ENCODE measurements at regions not wholly inside any gene's neighbourhood (a gene's known extent, or its start where the extent isn't known, plus 50 kb on each side); places are given as distances from the start of the nearest gene placed in this dataset.

GRCh38 chr21:16536643-16537434 lies 807.1 kb downstream of the USP25 start:
- Histone ChIP-seq H3K4me3 (ENCODE audit: low read depth, low read length) (no peak overlapping the region), H3K4me1 (ENCODE audit: control insufficient read depth, insufficient read depth, low read length) (0 out of 2 replicates have a peak, but pooled peaks cover 2% of the 10 kb centered on the region), H3K36me3 (ENCODE audit: control insufficient read depth, insufficient read depth, low read length) (no peaks in the 10 kb centered on the region), H3K27ac (ENCODE audit: low read depth, low read length) (no peak overlapping the region), H3K9me3 (ENCODE audit: control insufficient read depth, insufficient read depth, low read depth, low read length) (no peaks in the 10 kb centered on the region; the same call in 1 of the 2 replicates), H3K27me3 (ENCODE audit: control insufficient read depth, insufficient read depth, low read length) (no peaks in the 10 kb centered on the region), H3K9ac (ENCODE audit: low read length) (no peak overlapping the region)

DNA sequence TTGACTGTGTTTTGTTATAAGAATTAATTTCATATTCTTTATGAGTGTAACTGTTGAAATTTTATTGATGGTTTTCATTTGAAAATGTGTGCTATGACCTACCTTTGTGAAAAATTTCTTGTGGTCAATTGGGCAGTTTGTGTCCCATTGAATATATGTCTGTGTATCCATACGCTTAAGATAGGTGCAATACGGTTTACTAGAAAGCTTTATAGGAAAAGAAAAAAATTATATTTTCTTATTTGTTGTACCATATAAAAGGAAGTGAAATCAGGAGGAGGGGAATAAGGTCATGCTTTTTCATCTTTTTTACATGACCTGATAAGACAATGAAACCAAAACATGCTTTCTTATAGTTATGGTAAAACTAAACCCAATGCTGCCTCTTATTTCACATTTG lies 807.7 kb downstream of the USP25 start:
- no peak overlapping the region for H3K4me3 ChIP-seq (ENCODE audit: low read depth, low read length)
- no peak overlapping the region for H3K27ac ChIP-seq (ENCODE audit: low read depth, low read length)
- H3K4me1 ChIP-seq (ENCODE audit: control insufficient read depth, insufficient read depth, low read length) = 0 out of 2 replicates have a peak, but pooled peaks cover 2% of the 10 kb centered on the region
- H3K27me3 ChIP-seq (ENCODE audit: control insufficient read depth, insufficient read depth, low read length) = no peaks in the 10 kb centered on the region
- no peaks in the 10 kb centered on the region for H3K9me3 ChIP-seq (ENCODE audit: control insufficient read depth, insufficient read depth, low read depth, low read length)
- H3K9ac ChIP-seq (ENCODE audit: low read length) = no peak overlapping the region
- no peaks in the 10 kb centered on the region for H3K36me3 ChIP-seq (ENCODE audit: control insufficient read depth, insufficient read depth, low read length)

DNA sequence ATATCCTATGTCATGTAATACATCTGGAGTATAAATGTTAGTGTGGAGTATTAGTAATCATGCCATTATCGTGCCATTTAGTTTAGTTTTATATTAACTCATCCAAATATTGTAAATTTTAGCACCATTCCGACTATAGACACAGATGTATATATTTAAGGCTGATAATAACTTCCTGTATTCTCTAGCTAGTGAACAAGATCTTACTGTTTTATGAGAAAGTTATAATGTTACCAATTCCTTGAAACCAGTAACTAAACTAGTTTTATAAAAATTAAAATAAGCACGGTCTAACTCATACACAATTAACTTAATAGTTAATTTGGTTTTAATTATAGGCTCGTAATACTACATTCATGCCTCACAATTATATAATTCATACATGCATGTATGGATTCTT lies 808.6 kb downstream of the USP25 start:
- Histone ChIP-seq H3K27me3 (ENCODE audit: control insufficient read depth, insufficient read depth, low read length) (no peaks in the 10 kb centered on the region), H3K9me3 (ENCODE audit: control insufficient read depth, insufficient read depth, low read depth, low read length) (no peaks in the 10 kb centered on the region), H3K4me3 (ENCODE audit: low read depth, low read length) (no peak overlapping the region), H3K36me3 (ENCODE audit: control insufficient read depth, insufficient read depth, low read length) (no peaks in the 10 kb centered on the region), H3K27ac (ENCODE audit: low read depth, low read length) (no peak overlapping the region), H3K4me1 (ENCODE audit: control insufficient read depth, insufficient read depth, low read length) (0 out of 2 replicates have a peak, but pooled peaks cover 2% of the 10 kb centered on the region), H3K9ac (ENCODE audit: low read length) (no peak overlapping the region)

DNA sequence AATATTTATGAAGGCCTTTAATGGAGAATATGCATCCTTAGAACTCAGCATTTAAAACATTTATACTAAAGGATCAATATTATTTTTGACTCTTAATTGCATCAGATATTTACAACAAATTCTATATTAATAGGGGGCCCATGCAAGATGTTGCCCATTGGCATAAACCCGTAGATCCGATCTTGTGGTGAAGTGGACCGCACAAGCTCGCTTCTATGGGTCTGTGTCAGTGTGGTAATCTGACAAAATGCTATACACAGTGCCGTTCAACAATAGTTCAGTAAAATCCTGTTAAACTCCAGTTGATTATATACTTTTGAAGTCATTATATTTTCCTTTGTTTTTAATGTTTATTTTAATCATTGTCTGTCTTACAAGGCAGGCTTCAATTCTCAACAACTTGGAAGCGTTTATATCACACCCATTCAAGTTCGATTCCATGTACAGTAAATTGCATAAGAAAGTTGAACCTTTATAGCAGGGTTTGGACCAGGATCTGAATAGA lies 809.2 kb downstream of the USP25 start:
- H3K9me3 ChIP-seq (ENCODE audit: control insufficient read depth, insufficient read depth, low read depth, low read length) = no peaks in the 10 kb centered on the region
- H3K36me3 ChIP-seq (ENCODE audit: control insufficient read depth, insufficient read depth, low read length) = no peaks in the 10 kb centered on the region
- no peak overlapping the region for H3K9ac ChIP-seq (ENCODE audit: low read length)
- no peaks in the 10 kb centered on the region for H3K27me3 ChIP-seq (ENCODE audit: control insufficient read depth, insufficient read depth, low read length)
- H3K4me3 ChIP-seq (ENCODE audit: low read depth, low read length) = no peak overlapping the region
- no peak overlapping the region for H3K27ac ChIP-seq (ENCODE audit: low read depth, low read length)
- H3K4me1 ChIP-seq (ENCODE audit: control insufficient read depth, insufficient read depth, low read length) = 0 out of 2 replicates have a peak, but pooled peaks cover 2% of the 10 kb centered on the region

DNA sequence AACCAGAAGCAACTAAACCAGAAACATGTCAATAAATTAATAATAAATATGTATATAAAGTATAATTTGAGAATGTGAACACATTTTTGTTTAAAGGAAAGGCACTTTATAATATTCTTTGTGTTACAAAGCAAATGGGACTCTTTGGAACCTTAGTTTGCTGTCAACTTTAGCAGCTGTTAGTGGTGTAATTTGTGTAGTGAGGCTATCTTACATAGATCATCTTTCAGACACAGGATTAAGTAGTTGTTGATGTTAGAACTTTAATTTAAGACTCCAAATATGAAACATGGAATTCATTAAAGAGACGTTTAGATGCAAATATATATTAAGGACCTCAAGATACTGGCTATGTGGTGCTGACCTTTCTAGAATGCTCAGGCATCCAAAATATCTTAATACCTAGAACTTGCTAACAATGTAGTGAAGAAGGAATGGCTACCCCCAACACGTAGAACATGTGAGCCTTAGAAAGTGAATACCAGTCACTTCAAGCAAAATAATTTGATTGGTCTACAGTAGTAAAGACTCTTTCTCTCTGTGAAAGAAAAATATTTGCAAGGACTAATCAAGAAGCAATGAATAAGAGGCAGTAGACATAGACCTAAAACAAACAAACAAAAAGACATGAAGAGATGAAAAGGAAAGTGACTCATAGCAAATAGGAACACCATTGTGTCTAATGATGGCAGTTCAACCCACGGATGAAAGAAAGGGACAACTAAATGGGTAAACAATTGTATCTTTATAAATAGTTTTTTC lies 811.4 kb downstream of the USP25 start:
- Histone ChIP-seq H3K4me3 (ENCODE audit: low read depth, low read length) (no peak overlapping the region), H3K36me3 (ENCODE audit: control insufficient read depth, insufficient read depth, low read length) (no peaks in the 10 kb centered on the region), H3K9ac (ENCODE audit: low read length) (no peak overlapping the region), H3K4me1 (ENCODE audit: control insufficient read depth, insufficient read depth, low read length) (no peaks in the 10 kb centered on the region), H3K27me3 (ENCODE audit: control insufficient read depth, insufficient read depth, low read length) (no peaks in the 10 kb centered on the region), H3K27ac (ENCODE audit: low read depth, low read length) (no peak overlapping the region), H3K9me3 (ENCODE audit: control insufficient read depth, insufficient read depth, low read depth, low read length) (no peaks in the 10 kb centered on the region)

GRCh38 chr21:16550118-16550517 lies 820.3 kb downstream of the USP25 start:
- Histone ChIP-seq H3K27ac (ENCODE audit: low read depth, low read length) (no peak overlapping the region), H3K36me3 (ENCODE audit: control insufficient read depth, insufficient read depth, low read length) (no peaks in the 10 kb centered on the region), H3K27me3 (ENCODE audit: control insufficient read depth, insufficient read depth, low read length) (no peaks in the 10 kb centered on the region), H3K4me3 (ENCODE audit: low read depth, low read length) (no peak overlapping the region), H3K9me3 (ENCODE audit: control insufficient read depth, insufficient read depth, low read depth, low read length) (no peaks in the 10 kb centered on the region), H3K9ac (ENCODE audit: low read length) (no peak overlapping the region), H3K4me1 (ENCODE audit: control insufficient read depth, insufficient read depth, low read length) (peaks cover 11% of the 10 kb centered on the region)

DNA sequence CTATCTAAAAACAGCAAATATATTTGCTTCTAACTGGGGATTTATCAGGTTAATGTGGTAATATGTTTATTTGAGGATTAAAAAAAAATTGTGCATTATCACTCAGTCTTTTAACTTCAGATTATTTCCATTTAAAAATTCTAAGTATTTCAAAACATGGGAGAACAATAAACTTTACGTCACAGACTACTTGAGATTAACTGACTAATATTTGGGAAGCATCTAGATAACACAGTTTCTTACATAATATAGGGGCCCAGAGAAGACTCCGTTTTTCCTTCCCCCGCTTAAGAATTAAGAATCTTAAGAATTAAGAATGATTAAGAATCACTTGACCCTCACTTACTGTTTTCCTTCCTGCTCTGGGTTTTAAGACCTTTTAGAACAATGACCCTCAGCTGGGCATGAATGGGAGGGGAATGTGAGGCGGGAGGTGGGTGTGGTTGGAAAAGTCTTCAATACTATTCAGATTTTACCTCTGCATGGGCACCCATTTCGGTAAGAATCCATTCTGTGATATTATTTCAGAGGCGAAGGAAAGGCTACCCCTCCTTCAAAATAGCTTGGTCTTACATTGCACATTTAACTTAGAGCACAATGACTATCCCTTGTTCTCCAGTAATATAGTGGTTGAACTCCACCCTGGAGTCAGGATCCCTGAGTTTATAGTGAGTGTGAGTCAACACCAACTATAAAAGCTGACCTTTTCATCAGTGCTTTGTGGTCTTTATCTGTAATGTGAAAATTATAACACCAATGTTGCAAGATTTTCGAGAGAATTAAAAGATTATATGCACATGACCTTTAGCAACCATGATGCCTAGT lies 821.3 kb downstream of the USP25 start:
- Histone ChIP-seq H3K9me3 (ENCODE audit: control insufficient read depth, insufficient read depth, low read depth, low read length) (no peaks in the 10 kb centered on the region), H3K27ac (ENCODE audit: low read depth, low read length) (no peak overlapping the region), H3K9ac (ENCODE audit: low read length) (no peak overlapping the region), H3K4me3 (ENCODE audit: low read depth, low read length) (no peak overlapping the region), H3K4me1 (ENCODE audit: control insufficient read depth, insufficient read depth, low read length) (peaks cover 11% of the 10 kb centered on the region), H3K36me3 (ENCODE audit: control insufficient read depth, insufficient read depth, low read length) (no peaks in the 10 kb centered on the region), H3K27me3 (ENCODE audit: control insufficient read depth, insufficient read depth, low read length) (no peaks in the 10 kb centered on the region)

GRCh38 chr21:16552880-16553279 lies 823.1 kb downstream of the USP25 start:
- Histone ChIP-seq H3K36me3 (ENCODE audit: control insufficient read depth, insufficient read depth, low read length) (no peaks in the 10 kb centered on the region), H3K27ac (ENCODE audit: low read depth, low read length) (no peak overlapping the region), H3K4me1 (ENCODE audit: control insufficient read depth, insufficient read depth, low read length) (peaks cover 11% of the 10 kb centered on the region), H3K9me3 (ENCODE audit: control insufficient read depth, insufficient read depth, low read depth, low read length) (no peaks in the 10 kb centered on the region), H3K4me3 (ENCODE audit: low read depth, low read length) (no peak overlapping the region), H3K27me3 (ENCODE audit: control insufficient read depth, insufficient read depth, low read length) (no peaks in the 10 kb centered on the region), H3K9ac (ENCODE audit: low read length) (no peak overlapping the region)

DNA sequence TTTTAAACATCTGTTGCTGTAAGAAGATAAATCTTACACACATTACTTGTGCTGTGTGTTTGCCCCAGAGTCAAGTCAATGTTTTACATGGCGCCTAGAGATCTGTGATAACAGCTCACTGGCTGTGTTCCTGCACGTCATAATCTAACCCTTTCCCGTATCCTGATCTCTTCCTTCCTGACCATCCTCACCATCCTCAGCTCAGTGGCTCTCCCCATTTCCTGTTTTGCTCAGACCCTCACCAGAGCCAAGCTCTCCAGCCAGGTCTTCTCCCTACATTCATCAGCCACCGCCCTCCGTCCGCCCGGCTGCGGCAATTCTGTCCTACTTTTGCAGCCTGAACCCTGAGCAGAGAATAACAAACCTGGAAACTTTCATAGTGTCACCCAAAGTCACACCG lies 824.7 kb downstream of the USP25 start:
- H3K4me1 ChIP-seq (ENCODE audit: control insufficient read depth, insufficient read depth, low read length) = peaks cover 11% of the 10 kb centered on the region
- H3K9ac ChIP-seq (ENCODE audit: low read length) = no peak overlapping the region
- H3K36me3 ChIP-seq (ENCODE audit: control insufficient read depth, insufficient read depth, low read length) = no peaks in the 10 kb centered on the region
- no peaks in the 10 kb centered on the region for H3K27me3 ChIP-seq (ENCODE audit: control insufficient read depth, insufficient read depth, low read length)
- H3K27ac ChIP-seq (ENCODE audit: low read depth, low read length) = no peak overlapping the region
- H3K4me3 ChIP-seq (ENCODE audit: low read depth, low read length) = no peak overlapping the region
- no peaks in the 10 kb centered on the region for H3K9me3 ChIP-seq (ENCODE audit: control insufficient read depth, insufficient read depth, low read depth, low read length)

- Histone ChIP-seq H3K4me3 (ENCODE audit: low read depth, low read length) (no peak overlapping the region), H3K27ac (ENCODE audit: low read depth, low read length) (no peak overlapping the region), H3K9ac (ENCODE audit: low read length) (no peak overlapping the region), H3K36me3 (ENCODE audit: control insufficient read depth, insufficient read depth, low read length) (no peaks in the 10 kb centered on the region), H3K9me3 (ENCODE audit: control insufficient read depth, insufficient read depth, low read depth, low read length) (no peaks in the 10 kb centered on the region), H3K27me3 (ENCODE audit: control insufficient read depth, insufficient read depth, low read length) (no peaks in the 10 kb centered on the region), H3K4me1 (ENCODE audit: control insufficient read depth, insufficient read depth, low read length) (peaks cover 8% of the 10 kb centered on the region)
Observed at GRCh38 chr21:16563116-16563515, 833.3 kb downstream of the USP25 start.

Data from HUES6 (cell line).